ENCODE measurements at regions not wholly inside any gene's neighbourhood (a gene's known extent, or its start where the extent isn't known, plus 50 kb on each side); places are given as distances from the start of the nearest gene placed in this dataset.

DNA sequence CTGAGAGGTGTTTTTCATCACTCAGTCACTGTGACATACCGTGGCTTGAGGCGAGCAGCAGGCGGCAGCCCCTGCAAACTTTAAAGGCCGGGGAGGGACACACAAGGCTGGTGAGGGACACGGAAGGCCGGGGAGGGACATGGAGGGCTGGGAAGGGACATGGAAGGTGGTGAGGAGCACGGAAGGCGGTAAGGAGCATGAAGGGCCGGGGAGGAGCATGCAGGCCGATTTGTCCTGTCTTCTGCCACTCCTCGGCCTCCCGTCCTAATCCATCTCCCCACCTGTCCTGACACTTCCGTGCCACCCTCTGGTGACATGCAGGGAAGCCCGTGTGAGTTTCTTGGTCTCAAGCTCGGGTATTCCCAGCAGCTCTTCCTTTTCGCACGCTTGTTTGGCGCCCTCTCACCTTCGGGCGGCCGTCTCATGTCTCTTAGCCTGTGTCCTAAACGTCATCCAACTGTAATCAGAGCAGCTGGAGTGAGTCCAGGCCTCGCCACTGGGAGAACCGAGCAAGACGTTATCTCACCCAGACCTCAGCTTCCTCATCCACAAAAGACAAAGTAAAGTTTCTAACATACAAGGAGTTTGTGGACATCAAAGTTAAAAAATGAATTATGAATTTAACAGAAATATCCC lies 126.5 kb downstream of the MRPL36 start:
- no peak for TF ChIP-seq POLR2A (IDR thresholded peaks at IDR 0.05)
- TF ChIP-seq CTCF (IDR thresholded peaks at IDR 0.05) = no peak
